ENCODE measurements at regions not wholly inside any gene's neighbourhood (a gene's known extent, or its start where the extent isn't known, plus 50 kb on each side); places are given as distances from the start of the nearest gene placed in this dataset.

- TF ChIP-seq CTCF (IDR thresholded peaks at IDR 0.05; ENCODE audit: low read depth, low read length) = no peak
- H3K4me3 ChIP-seq (replicated peaks in 1 of 2; ENCODE audit: low read depth in 2 of 2, low read length in 2 of 2) = no peak overlapping the region
- DNase-seq (ENCODE audit: low read depth in 2 of 2) = no peak
These were observed 79.2 kb upstream of the SMLR1 start for GRCh38 chr6:130748041-130748440.

- no peak overlapping the region for H3K4me3 ChIP-seq (replicated peaks in 1 of 2; ENCODE audit: low read depth in 2 of 2, low read length in 2 of 2)
- no peak for DNase-seq (ENCODE audit: low read depth in 2 of 2)
- no peak for TF ChIP-seq CTCF (IDR thresholded peaks at IDR 0.05; ENCODE audit: low read depth, low read length)
These were observed 77.8 kb upstream of the SMLR1 start for GRCh38 chr6:130749402-130749801.

- TF ChIP-seq CTCF (IDR thresholded peaks at IDR 0.05; ENCODE audit: low read depth, low read length) = no peak
- H3K4me3 ChIP-seq (replicated peaks in 1 of 2; ENCODE audit: low read depth in 2 of 2, low read length in 2 of 2) = no peak overlapping the region
- peak in 1 of 2 donors; percentile 23 for DNase-seq (ENCODE audit: low read depth in 2 of 2)
These were observed 74.9 kb upstream of the SMLR1 start for GRCh38 chr6:130752267-130752666.

GRCh38 chr6:130754786-130755367, 72.3 kb upstream of the SMLR1 start:
- no peak for DNase-seq (ENCODE audit: low read depth in 2 of 2)
- no peak overlapping the region for H3K4me3 ChIP-seq (replicated peaks in 1 of 2; ENCODE audit: low read depth in 2 of 2, low read length in 2 of 2)
- no peak for TF ChIP-seq CTCF (IDR thresholded peaks at IDR 0.05; ENCODE audit: low read depth, low read length)

GRCh38 chr6:130755368-130756034, 71.7 kb upstream of the SMLR1 start:
- H3K4me3 ChIP-seq (replicated peaks in 1 of 2; ENCODE audit: low read depth in 2 of 2, low read length in 2 of 2) = no peak overlapping the region
- TF ChIP-seq CTCF (IDR thresholded peaks at IDR 0.05; ENCODE audit: low read depth, low read length) = no peak
- DNase-seq (ENCODE audit: low read depth in 2 of 2) = no peak

- H3K4me3 ChIP-seq (replicated peaks in 1 of 2; ENCODE audit: low read depth in 2 of 2, low read length in 2 of 2) = no peak overlapping the region
- no peak for TF ChIP-seq CTCF (IDR thresholded peaks at IDR 0.05; ENCODE audit: low read depth, low read length)
- no peak for DNase-seq (ENCODE audit: low read depth in 2 of 2)
These were observed 70.4 kb upstream of the SMLR1 start for GRCh38 chr6:130756824-130757223.

Data from cardiac fibroblast (primary cell).